HG03571 (cell line): ENCODE measurements at regions not wholly inside any gene's neighbourhood (a gene's known extent, or its start where the extent isn't known, plus 50 kb on each side); places are given as distances from the start of the nearest gene placed in this dataset.
"Not testable (repeated sequence)": the region's sequence is repeated elsewhere in the genome, so short reads cannot be mapped to it uniquely, and the experiment has no call there.

Experiments
- ATAC-seq: cut with Tn5 transposase; IDR thresholded peaks from one replicate; pipeline ENCODE4 v1.9.1; 2021; ENCODE audit not compliant: unreplicated experiment

GRCh38 chr9:111276431-111277128, 53.4 kb downstream of the OR2K2 start:
- ATAC-seq: no peak

GRCh38 chr9:111274737-111275136, 55.3 kb downstream of the OR2K2 start:
- ATAC-seq: no peak

GRCh38 chr9:111272581-111272980, 57.4 kb downstream of the OR2K2 start:
- no peak for ATAC-seq

- ATAC-seq: no peak
These were observed 58.4 kb downstream of the OR2K2 start for GRCh38 chr9:111271481-111272080.

- no peak for ATAC-seq
These were observed 59.0 kb downstream of the OR2K2 start for GRCh38 chr9:111271047-111271446.

- ATAC-seq: not testable (repeated sequence)
These were observed 64.0 kb downstream of the OR2K2 start for GRCh38 chr9:111266024-111266423.

- no peak for ATAC-seq
These were observed 66.9 kb downstream of the OR2K2 start for GRCh38 chr9:111263116-111263515.

GRCh38 chr9:111258875-111259271, 71.2 kb downstream of the OR2K2 start:
- ATAC-seq: no peak

GRCh38 chr9:111258209-111258874, 71.7 kb downstream of the OR2K2 start:
- ATAC-seq: no peak

- no peak for ATAC-seq
These were observed 76.1 kb downstream of the OR2K2 start for GRCh38 chr9:111253742-111254437.

- no peak for ATAC-seq
These were observed 78.9 kb downstream of the OR2K2 start for GRCh38 chr9:111250875-111251842.

- no peak for ATAC-seq
These were observed 92.6 kb downstream of the OR2K2 start for GRCh38 chr9:111237447-111237846.

- no peak for ATAC-seq
These were observed 93.7 kb downstream of the OR2K2 start for GRCh38 chr9:111236332-111236731.

GRCh38 chr9:111233963-111234362, 96.1 kb downstream of the OR2K2 start:
- no peak for ATAC-seq

- ATAC-seq: no peak
These were observed 96.8 kb downstream of the OR2K2 start for GRCh38 chr9:111232997-111233790.

- no peak for ATAC-seq
These were observed 98.0 kb downstream of the OR2K2 start for GRCh38 chr9:111231801-111232580.

GRCh38 chr9:111222757-111223156, 107.3 kb downstream of the OR2K2 start:
- no peak for ATAC-seq

- ATAC-seq: no peak
These were observed 117.2 kb downstream of the OR2K2 start for GRCh38 chr9:111212874-111213273.

GRCh38 chr9:111198936-111199335, 131.1 kb downstream of the OR2K2 start:
- no peak for ATAC-seq
